GM12878 (cell line): ENCODE measurements at regions not wholly inside any gene's neighbourhood (a gene's known extent, or its start where the extent isn't known, plus 50 kb on each side); places are given as distances from the start of the nearest gene placed in this dataset.

Experiments used
- ATAC-seq: fragments of 200-7000 bp; cut with Tn5 transposase; 3 replicates; pipeline ENCODE4 v1.9.1; 2020; ENCODE audit warnings: mild to moderate bottlenecking, moderate library complexity
- BruUV-seq: library from RNA; stranded (reverse); fragments of 400-500 nt; replicated peaks from 2 replicates; lab custom pipeline; 2021; lab: Mats Ljungman, UMichigan
- CTCF ChIA-PET: fragments of 300-600 bp; sonication (Branson Sonifier 250); formaldehyde crosslinking; extraction: SDS; loops from one replicate; lab custom pipeline; 2021; ENCODE audit warnings: inconsistent platforms; lab: Yijun Ruan, JAX
- POLR2A ChIA-PET: fragments of 350-600 bp; formaldehyde crosslinking; extraction: SDS; loops from one replicate; lab custom pipeline; 2021; ENCODE audit warnings: inconsistent platforms; lab: Charles Lee
- RAD21 ChIA-PET: fragments of 300-600 bp; sonication (Branson Sonifier 250); formaldehyde crosslinking; loops from one replicate; lab custom pipeline; 2023; ENCODE audit warnings: antibody characterized with exemption; ENCODE audit not compliant: unreplicated experiment; lab: Charles Lee
- SMC1A ChIA-PET: fragments of 300-600 bp; sonication (Branson Sonifier 250); formaldehyde crosslinking; loops from one replicate; lab custom pipeline; 2023; ENCODE audit not compliant: unreplicated experiment, uncharacterized antibody; lab: Charles Lee
- DNase-seq: peaks from one replicate; pipeline ENCODE4 v3.0.0-alpha.2; 2011; ENCODE audit warnings: low read depth, low spot score
- FAIRE-seq: peaks from 3 replicates; lab custom pipeline; 2011; peaks lifted over from hg19 to GRCh38; lab: Jason Lieb, UNC
- H2AFZ ChIP-seq: 2 replicates; pipeline ENCODE4 v1.6.0; 2011; ENCODE audit warnings: low read depth, low read length, control low read depth; ENCODE audit not compliant: control insufficient read depth
- H3K27ac ChIP-seq: 2 replicates; pipeline ENCODE4 v1.5.1; 2011; ENCODE audit warnings: control low read depth; ENCODE audit not compliant: control insufficient read depth, insufficient read depth
- H3K27me3 ChIP-seq, 2 experiments: replicated peaks in 1 of 2; 2 replicates each; pipeline versions ENCODE4 v1.6.0 to v1.6.1; 2011; ENCODE audit warnings: low read length in 1 of 2; ENCODE audit not compliant: control insufficient read depth in 2 of 2, insufficient read depth in 2 of 2
- H3K36me3 ChIP-seq, 2 experiments: 2 replicates each; pipeline ENCODE4 v1.5.1; 2011; ENCODE audit warnings: low read length in 1 of 2; ENCODE audit not compliant: control insufficient read depth in 2 of 2, insufficient read depth in 2 of 2
- H3K4me1 ChIP-seq: 2 replicates; pipeline ENCODE4 v1.6.1; 2011; ENCODE audit warnings: mild to moderate bottlenecking, low read length, moderate library complexity, mixed read lengths; ENCODE audit not compliant: control insufficient read depth, insufficient read depth
- H3K4me2 ChIP-seq: 2 replicates; pipeline ENCODE4 v1.6.0; 2011; ENCODE audit warnings: control low read depth; ENCODE audit not compliant: control insufficient read depth, insufficient read depth
- H3K4me3 ChIP-seq: fragments of 200-600 bp; sonication (generic); 2 replicates; pipeline ENCODE4 v1.5.1; 2016
- H3K79me2 ChIP-seq: 2 replicates; pipeline ENCODE4 v1.6.0; 2011; ENCODE audit warnings: low read length; ENCODE audit not compliant: control insufficient read depth, insufficient read depth
- H3K9ac ChIP-seq: 2 replicates; pipeline ENCODE4 v1.8.0; 2011; ENCODE audit warnings: low read length, control low read depth, mixed read lengths; ENCODE audit not compliant: control insufficient read depth, insufficient read depth
- H3K9me3 ChIP-seq: replicated peaks from 3 replicates; pipeline ENCODE4 v1.5.1; 2011; ENCODE audit warnings: mild to moderate bottlenecking, low read length; ENCODE audit not compliant: control insufficient read depth, insufficient read depth
- H4K20me1 ChIP-seq: 2 replicates; pipeline ENCODE4 v1.6.0; 2011; ENCODE audit not compliant: control insufficient read depth, insufficient read depth
- ASH2L ChIP-seq: fragments of 300-600, 200-600 bp; sonication (generic); IDR thresholded peaks from 2 replicates; pipeline ENCODE4 v1.6.1; 2017; ENCODE audit warnings: low read depth, mild to moderate bottlenecking, borderline replicate concordance
- ATF3 ChIP-seq: IDR thresholded peaks from 2 replicates; pipeline ENCODE4 v1.6.1; 2011; ENCODE audit warnings: low read depth, mild to moderate bottlenecking, low read length, moderate library complexity, borderline replicate concordance; ENCODE audit errors: extremely low read depth
- BMI1 ChIP-seq: fragments of 450-650 bp; IDR thresholded peaks from 2 replicates; pipeline ENCODE4 v1.6.1; 2016; ENCODE audit warnings: mild to moderate bottlenecking, moderate library complexity, borderline replicate concordance
- CHD1 ChIP-seq: IDR thresholded peaks from 2 replicates; pipeline ENCODE4 v1.6.1; 2012; ENCODE audit warnings: low read depth, low read length, improper control_type of control experiment
- CTCF ChIP-seq, 3 experiments: IDR thresholded peaks in 2 of 3; conservative IDR thresholded peaks in 1 of 3; 2 replicates each; pipeline ENCODE4 v1.5.1; 2011; ENCODE audit warnings: low read depth in 3 of 3, low read length in 3 of 3, mild to moderate bottlenecking in 3 of 3, control low read depth in 2 of 3, moderate library complexity in 2 of 3, inconsistent platforms in 1 of 3, mixed read lengths in 1 of 3; ENCODE audit not compliant: control insufficient read depth in 2 of 3, insufficient read depth in 1 of 3; ENCODE audit errors: extremely low read depth in 1 of 3
- DPF2 ChIP-seq: fragments of 450-650 bp; IDR thresholded peaks from 2 replicates; pipeline ENCODE4 v1.6.1; 2017; ENCODE audit warnings: mild to moderate bottlenecking
- E2F8 ChIP-seq: fragments of 450-650 bp; IDR thresholded peaks from 2 replicates; pipeline ENCODE4 v1.6.1; 2018; ENCODE audit warnings: mild to moderate bottlenecking, low read depth, moderate library complexity; ENCODE audit not compliant: partially characterized antibody
- ESRRA ChIP-seq: IDR thresholded peaks from 2 replicates; pipeline ENCODE4 v1.6.1; 2012; ENCODE audit warnings: mild to moderate bottlenecking, low read length, improper control_type of control experiment
- ETV6 ChIP-seq, 2 experiments: fragments of 450-650 bp in 1 of 2; IDR thresholded peaks in 1 of 2; conservative IDR thresholded peaks in 1 of 2; 2 replicates each; pipeline ENCODE4 v1.6.1; 2014; ENCODE audit warnings: antibody characterized with exemption in 1 of 2, borderline replicate concordance in 1 of 2, low read depth in 1 of 2, mild to moderate bottlenecking in 1 of 2, moderate library complexity in 1 of 2
- FOXK2 ChIP-seq: fragments of 450-650 bp; IDR thresholded peaks from 2 replicates; pipeline ENCODE4 v1.6.1; 2017; ENCODE audit warnings: mild to moderate bottlenecking, moderate library complexity
- PBX3 ChIP-seq: IDR thresholded peaks from 2 replicates; pipeline ENCODE4 v1.6.1; 2011; ENCODE audit warnings: mild to moderate bottlenecking, low read depth, low read length, moderate library complexity; ENCODE audit not compliant: insufficient replicate concordance
- POLR2AphosphoS5 ChIP-seq: IDR thresholded peaks from 2 replicates; pipeline ENCODE4 v1.6.1; 2011; ENCODE audit warnings: mild to moderate bottlenecking, low read length, inconsistent platforms
- SPI1 ChIP-seq: IDR thresholded peaks from 2 replicates; pipeline ENCODE4 v1.6.1; 2011; ENCODE audit warnings: low read depth, mild to moderate bottlenecking, low read length, moderate library complexity, borderline replicate concordance; ENCODE audit not compliant: insufficient read depth
- SRF ChIP-seq, 2 experiments: IDR thresholded peaks; 2 replicates each; pipeline ENCODE4 v1.6.1; 2011; ENCODE audit warnings: low read depth in 2 of 2, low read length in 2 of 2, mild to moderate bottlenecking in 1 of 2, moderate library complexity in 1 of 2
- STAT3 ChIP-seq: IDR thresholded peaks from 2 replicates; pipeline ENCODE4 v1.6.1; 2011; ENCODE audit warnings: low read depth, low read length, improper control_type of control experiment
- ZNF24 ChIP-seq: fragments of 450-650 bp; IDR thresholded peaks from 2 replicates; pipeline ENCODE4 v1.6.1; 2017; ENCODE audit warnings: antibody characterized with exemption, mild to moderate bottlenecking
- WGBS: methylation state at CpG from one replicate; pipeline ENCODE4 v1.1.6; 2016; ENCODE audit warnings: low lambda C conversion rate; ENCODE audit not compliant: insufficient replicate concordance, insufficient coverage; ENCODE audit errors: missing lambda C conversion rate; 5-methylcytosine and 5-hydroxymethylcytosine counted together
- in situ Hi-C: fragments of 300-500 bp; cut with MboI; formaldehyde crosslinking; loops from 9 replicates; pipeline ENCODE4 v1.14.3; 2018; ENCODE audit warnings: mixed read lengths
- intact Hi-C: fragments of 100-400 bp; cut with micrococcal nuclease; formaldehyde crosslinking; loops from one replicate; pipeline ENCODE4 v1.14.2; 2022; ENCODE audit not compliant: unreplicated experiment

- TF ChIP-seq FOXK2 (no peak), ETV6 (conservative IDR thresholded peaks at IDR 0.05 in 1 of 2, IDR thresholded peaks at IDR 0.05 in 1 of 2; ENCODE audit: borderline replicate concordance in 1 of 2, low read depth in 1 of 2) (no peak)
These were observed 123.0 kb upstream of the ADARB2 start (continued) for GRCh38 chr10:1860351-1860750.

- Histone ChIP-seq H3K9ac (no peak overlapping the region), H4K20me1 (no peaks in the 10 kb centered on the region), H3K9me3 (no peaks in the 10 kb centered on the region), H3K79me2 (no peaks in the 10 kb centered on the region), H3K4me1 (no peaks in the 10 kb centered on the region), H3K36me3 (no peaks in the 10 kb centered on the region), H3K4me2 (no peak overlapping the region), H3K27me3 (no peaks in the 10 kb centered on the region; a peak in 1 of 4 replicates), H3K4me3 (no peak overlapping the region), H3K27ac (no peak overlapping the region), H2AFZ (no peak overlapping the region)
- ChIA-PET RAD21 (no interaction called here), POLR2A (no interaction called here), SMC1A (interaction anchor here (1.3 to 2.0 kb wide), 2 partner anchors 11 to 22 kb away, joined by 3 to 4 read pairs; no protein-coding TSS in a partner anchor), CTCF (interaction anchor here (0.9 kb wide), 1 partner anchor 9 kb away, joined by 4 read pairs; no protein-coding TSS in a partner anchor)
- in situ Hi-C loops (no loop called here), intact Hi-C loops (no loop called here)
- FAIRE-seq (no peak), DNase-seq (no peak)
- 44% methylated on average over 7 of the region's 7 CpGs for WGBS
- BruUV-seq: no TSS peak
- TF ChIP-seq DPF2: no peak
- no peak for TF ChIP-seq FOXK2
- no peak for TF ChIP-seq SPI1
- no peak for TF ChIP-seq ESRRA
- no peak for TF ChIP-seq CTCF (IDR thresholded peaks at IDR 0.05 in 2 of 3, conservative IDR thresholded peaks at IDR 0.05 in 1 of 3; ENCODE audit: control insufficient read depth in 2 of 3, extremely low read depth in 1 of 3, insufficient read depth in 1 of 3, low read depth in 3 of 3, low read length in 3 of 3)
- TF ChIP-seq SRF (IDR thresholded peaks at IDR 0.05; ENCODE audit: low read depth in 2 of 2, low read length in 2 of 2): no peak
- no peak for TF ChIP-seq CHD1
- TF ChIP-seq ATF3: no peak
- no peak for TF ChIP-seq STAT3
- no peak for TF ChIP-seq BMI1
- TF ChIP-seq ZNF24: no peak
- TF ChIP-seq POLR2AphosphoS5: no peak
- no peak for TF ChIP-seq PBX3
- TF ChIP-seq E2F8: no peak
- TF ChIP-seq ASH2L: no peak
- TF ChIP-seq, all 136 proteins: peak for 0
- ATAC-seq: no peak
These were observed 121.2 kb upstream of the ADARB2 start for GRCh38 chr10:1858547-1858946.
